ENCODE measurements at regions not wholly inside any gene's neighbourhood (a gene's known extent, or its start where the extent isn't known, plus 50 kb on each side); places are given as distances from the start of the nearest gene placed in this dataset.
A peak's percentile ranks its signal among the peaks of the same experiment; 100 is the strongest.

DNA sequence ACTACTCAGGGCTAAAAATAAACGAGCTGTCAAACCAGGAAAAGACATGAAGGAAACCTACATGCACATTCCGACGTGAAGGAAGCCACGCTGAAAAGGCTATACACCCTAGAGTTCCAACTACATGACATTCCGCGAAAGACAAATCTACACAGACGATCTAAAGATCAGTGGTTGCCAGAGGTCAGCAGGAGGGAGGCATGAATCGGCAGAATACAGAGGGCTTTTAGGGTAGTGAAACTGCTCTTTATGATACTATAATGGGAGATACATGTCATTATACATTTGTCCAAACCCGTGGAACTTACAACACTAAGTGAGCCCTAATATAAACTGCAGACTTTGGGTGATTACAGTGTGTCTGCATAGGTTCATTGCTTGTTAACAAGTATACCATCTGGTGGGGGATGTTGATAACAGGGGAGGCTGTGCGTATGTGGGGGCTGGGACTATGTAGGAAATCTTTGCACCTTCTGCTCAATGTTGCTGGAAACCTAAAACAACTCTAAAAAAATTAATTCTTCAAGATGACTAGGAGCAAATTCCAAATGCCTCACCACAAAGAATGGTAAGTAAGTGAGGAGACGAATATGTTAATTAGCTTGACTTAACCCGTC lies 132.2 kb upstream of the CDH4 start:
- DNase-seq = no peak

GRCh38 chr20:61120595-61121515 lies 131.2 kb upstream of the CDH4 start:
- DNase-seq = peak; percentile 50

DNA sequence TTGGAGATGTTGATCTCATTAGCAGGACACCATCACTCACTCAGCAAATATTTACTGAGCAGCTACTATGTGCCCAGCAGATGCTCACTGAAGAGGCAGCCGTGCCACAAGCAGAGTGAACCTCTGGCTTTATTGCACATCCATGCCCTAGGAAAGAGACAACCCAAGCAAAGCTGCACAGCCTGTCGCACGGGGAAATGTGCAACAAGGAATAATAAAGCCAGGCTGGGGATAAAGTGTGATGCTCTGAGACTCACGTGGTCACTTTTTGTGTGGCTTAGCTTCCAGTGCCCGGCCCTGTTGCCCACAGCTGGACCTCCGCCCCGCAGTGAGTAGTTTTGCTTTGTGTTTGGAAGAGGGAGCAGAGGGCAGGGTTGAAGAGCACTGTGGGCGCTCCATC lies 130.4 kb upstream of the CDH4 start:
- DNase-seq = no peak

GRCh38 chr20:61123286-61123685 lies 128.8 kb upstream of the CDH4 start:
- no peak for DNase-seq

DNA sequence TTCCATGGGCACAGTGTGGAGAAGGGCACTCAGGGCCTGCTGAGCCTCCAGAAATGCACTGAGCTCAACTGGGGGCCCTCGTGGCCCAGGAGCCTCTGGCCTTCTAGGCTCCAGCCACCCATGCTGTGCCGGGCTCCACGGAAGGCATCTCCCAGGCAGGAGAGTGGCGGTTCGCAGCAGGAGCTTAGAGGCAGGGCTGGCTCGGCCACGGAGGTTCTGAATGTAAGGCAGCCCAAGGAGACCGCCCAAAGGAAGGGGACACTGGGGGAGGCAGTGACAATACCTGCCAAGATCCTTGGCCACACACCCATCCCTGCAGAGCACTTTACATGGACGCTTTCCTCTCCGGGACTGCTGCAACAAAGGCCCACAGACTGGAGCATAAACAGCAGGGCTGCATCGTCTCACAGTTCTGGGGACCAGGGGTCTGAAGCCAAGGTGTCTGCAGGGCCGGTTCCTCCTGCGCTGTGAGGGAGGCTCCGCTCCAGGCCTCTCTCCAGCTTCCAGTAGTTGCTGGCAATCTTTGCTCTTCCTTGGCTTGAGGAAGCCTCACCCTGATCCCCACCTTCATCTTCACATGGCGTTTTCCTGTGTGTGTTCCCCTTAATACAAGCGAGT lies 128.2 kb upstream of the CDH4 start:
- DNase-seq = no peak

DNA sequence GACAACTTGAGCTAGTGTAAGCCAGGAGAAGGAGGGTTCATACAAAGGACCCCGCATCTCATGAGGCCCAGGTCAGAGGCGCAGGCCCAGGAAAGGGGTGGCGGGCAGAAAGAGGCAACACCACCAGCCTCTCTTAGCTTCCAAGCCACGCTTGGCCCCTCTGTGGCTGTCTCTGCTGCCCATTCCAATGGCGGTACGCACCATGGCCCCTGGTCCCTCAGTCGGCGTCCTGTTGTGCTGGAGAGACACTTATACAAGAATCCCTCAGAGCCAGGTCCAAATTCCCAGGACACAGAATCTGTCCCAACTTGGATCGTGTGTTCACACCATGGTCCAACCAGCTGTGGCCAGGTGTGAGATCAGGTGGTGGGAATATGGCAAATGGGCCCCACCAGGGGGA lies 127.0 kb upstream of the CDH4 start:
- DNase-seq = no peak

- no peak for DNase-seq
These were observed 126.4 kb upstream of the CDH4 start for GRCh38 chr20:61125546-61126180.

DNA sequence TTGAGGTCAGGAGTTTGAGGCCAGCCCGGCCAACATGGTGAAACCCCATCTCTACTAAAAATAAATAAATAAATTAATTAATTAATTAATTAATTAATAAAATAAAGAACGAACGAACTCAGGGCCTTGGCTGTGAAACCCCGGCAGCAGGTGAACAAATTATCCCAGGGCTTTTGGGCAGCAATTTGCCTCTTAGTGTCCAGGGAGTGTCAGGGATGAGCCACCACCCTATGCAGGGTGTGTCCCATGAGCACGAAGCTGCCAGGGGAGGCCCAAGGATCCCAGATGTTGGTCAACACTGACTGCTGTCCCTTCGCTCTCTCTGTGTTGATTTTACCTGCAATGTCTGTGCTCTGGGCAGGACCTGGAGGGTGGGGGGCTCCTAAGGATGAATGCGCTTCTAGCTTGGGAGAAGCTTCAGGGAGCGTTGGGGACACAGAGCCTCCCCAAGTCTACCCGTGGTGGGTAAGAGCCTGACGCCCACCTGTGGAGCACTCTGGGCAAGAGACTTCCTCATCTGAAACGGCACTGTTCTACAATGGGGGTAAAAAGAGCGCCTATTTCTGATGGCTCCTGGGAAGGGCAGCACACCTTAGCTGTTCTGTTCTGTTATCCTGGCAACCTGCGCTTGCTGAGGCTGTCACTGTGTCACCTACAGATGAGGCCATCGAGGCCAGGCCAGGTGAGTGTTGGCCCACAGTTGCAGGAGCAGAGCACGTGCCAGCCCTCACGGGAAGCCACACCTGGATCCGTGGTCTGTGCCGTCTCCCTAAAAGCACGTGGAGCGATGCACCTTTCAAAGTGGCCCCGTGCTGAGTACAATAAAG lies 125.5 kb upstream of the CDH4 start:
- DNase-seq = no peak

- DNase-seq = no peak
These were observed 124.6 kb upstream of the CDH4 start for GRCh38 chr20:61127311-61128039.

DNA sequence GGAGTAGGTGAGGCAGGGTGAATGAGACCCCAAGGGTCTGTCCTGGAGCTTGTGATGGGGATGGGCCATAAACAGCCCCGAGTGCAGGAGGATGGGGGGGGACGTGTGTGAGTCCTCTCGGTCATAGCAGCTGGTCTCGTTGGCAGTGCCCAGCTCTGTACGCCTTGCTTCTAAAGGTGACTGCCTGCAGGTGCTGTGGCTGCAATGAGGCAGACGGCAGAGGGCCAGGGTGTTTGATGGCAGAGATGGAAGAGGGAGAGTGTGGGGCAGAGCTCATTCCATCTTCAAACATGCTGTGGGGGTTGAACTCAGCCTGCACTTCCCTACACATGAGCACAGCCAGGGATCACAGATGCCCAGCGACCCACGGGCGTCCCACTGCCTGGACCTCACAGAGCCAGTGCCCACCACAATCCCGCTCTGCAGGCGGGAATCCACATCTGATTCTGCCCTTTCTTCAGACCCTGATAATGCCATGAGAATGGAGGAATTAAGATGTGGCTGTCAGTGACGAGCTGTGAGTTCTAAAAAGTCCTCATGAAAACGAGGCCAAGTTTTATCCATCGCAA lies 123.3 kb upstream of the CDH4 start:
- no peak for DNase-seq

DNA sequence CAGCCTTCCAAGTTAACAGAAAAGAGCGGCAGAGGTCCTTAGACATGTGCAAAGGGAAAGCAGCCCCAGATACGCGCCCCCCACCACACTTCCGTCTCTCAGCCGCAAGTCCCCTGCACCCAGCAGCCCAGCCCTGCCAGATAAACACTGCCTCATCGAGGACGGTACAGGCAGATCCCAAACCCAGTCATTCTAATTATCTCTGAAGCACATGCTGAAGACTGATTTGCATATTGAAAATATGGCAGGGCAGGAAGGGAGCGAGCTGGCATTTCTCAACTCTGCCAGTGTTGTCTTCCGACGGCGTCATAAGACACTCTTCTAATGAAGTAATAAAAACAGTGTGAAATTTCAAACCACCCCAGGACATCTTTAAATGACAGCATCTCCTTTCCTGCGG lies 122.8 kb upstream of the CDH4 start:
- no peak for DNase-seq

DNA sequence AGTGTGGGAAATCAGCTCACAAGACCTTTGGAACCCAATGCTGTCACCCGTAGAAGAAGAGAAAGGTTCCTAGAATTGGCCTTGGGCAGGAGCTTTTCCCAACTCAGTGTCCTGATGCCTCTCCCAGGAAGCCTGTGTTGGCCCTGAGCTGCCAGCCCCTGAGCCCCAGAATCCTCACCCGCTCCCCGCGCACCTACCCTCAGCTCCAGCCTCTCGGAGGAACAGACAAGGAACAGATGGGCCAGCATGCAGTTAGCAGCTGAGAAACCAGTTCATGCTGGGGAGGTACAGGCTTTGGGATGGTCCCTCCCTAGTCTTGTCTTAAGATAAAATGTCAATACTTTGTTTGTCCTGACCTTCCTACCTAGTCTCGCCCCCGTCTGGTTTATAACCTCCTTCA lies 121.9 kb upstream of the CDH4 start:
- no peak for DNase-seq

GRCh38 chr20:61131944-61132343 lies 120.1 kb upstream of the CDH4 start:
- DNase-seq = no peak

DNA sequence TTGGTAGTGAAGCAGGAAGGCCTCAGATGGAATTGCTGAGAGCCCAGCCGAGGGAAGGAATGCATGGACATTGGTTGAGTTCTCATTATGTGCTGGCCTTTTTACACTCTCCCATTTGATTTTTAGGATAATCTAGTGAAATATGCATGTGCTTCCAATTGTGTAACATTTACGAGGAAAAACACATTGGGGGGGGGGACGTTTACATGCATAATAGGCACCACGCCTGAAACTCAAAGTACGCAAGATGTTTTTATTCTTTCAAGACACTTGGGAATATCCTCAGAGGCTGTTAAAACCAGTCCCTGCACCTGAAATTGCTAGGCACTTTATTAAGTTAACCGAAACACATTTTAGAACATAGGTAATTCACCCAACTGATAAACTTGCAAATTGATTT lies 118.5 kb upstream of the CDH4 start:
- no peak for DNase-seq

DNA sequence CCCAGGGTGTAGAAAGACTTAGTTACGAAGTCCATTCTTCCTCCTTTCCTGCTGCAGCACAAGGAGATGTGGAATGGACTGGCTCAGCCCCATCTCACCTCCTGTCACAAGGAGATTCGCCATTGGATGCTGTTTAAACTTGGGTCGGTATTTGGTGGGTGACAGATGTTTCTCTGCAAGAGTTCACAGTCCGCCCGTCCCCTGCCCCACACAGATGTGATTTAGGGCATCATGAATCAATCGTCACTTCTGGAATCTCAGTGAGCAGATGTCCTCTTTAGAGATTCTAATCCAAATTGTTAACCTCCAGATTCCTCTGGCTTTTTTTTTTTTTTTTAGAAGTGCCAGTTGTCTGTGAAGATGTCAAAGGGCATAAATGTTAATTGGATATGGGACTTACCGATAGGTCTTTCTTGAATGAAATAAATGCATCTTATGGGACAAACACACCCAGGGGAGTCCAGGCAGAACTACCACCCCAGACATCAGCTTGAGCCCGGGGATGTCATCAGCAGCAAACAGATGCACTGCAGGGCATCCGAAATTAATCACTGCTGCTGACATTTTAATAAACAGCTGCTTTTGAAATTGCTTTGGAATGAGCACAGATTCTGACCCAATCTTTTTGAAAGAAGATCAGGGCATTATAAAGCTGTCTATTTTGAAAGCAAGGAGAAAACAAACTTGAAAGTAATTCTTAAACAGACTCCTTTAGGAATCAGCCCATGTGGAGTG lies 117.6 kb upstream of the CDH4 start:
- DNase-seq = no peak

DNA sequence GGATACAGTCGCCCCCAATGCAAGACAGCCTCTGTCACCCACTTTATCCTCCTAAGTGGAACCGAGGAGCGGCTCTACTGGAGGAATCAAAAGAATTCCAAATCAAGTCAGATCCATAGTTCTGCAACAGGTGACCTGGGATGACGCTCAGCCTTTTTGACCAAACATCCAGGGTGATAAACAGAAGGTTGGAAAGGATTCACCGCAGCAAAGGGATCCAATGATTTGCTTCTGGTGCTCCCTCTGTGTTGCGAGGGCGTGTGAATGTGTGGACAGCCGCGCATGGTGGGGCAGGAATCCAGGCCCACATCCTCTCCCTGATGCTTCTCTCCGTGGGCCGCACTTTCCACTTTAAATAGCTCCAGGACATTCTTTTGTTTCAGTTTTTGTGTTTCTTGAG lies 116.8 kb upstream of the CDH4 start:
- DNase-seq = no peak

- no peak for DNase-seq
These were observed 116.1 kb upstream of the CDH4 start for GRCh38 chr20:61135968-61136367.

GRCh38 chr20:61138566-61138965 lies 113.5 kb upstream of the CDH4 start:
- no peak for DNase-seq

DNA sequence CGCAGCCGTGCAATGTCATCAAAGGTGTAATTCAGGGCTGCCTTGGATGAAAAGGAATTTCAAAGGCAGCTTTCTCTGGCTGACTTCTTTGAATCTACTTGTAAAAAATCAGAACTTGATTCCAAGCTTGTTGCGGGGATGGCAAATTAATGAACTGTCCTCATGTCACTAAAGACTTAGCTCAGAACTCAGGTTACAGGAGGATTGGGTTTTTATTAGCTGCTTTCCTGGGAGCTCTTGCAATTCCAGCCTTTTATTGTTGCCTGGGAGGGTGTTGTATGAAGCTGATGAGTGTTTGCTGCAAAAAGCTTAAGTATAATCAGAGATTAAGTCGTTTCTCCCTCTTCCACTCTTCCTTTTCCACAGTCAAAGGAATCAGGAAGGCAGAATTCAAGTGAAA lies 113.0 kb upstream of the CDH4 start:
- no peak for DNase-seq

DNA sequence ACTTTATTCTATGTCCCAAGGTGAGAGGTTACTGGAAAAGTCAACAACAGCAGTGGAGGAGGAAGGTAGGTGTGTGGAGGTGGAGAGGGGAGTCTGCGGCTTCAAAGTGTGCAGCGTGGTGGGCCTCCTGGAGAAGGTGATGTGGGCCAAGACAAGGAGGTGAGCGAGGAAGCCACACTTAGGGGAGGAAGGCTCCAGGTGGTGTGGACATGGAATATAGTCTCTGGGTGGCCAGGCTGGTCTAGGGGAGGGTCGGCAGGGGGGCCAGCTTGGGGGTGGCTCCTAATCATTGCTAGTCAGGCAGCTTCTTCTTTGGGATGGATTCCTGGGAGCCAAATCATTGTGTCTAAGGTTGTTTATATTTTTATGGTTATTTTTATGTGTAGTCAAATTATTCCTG lies 111.5 kb upstream of the CDH4 start:
- no peak for DNase-seq

- DNase-seq = no peak
These were observed 106.0 kb upstream of the CDH4 start for GRCh38 chr20:61146023-61146422.

All from stimulated activated CD4-positive, alpha-beta T cell treated with anti-CD3 and anti-CD28 coated beads, Interleukin-1b, Interleukin-23, amount 100 ng/mL, for 48 hours (primary cell).